ENCODE measurements at regions not wholly inside any gene's neighbourhood (a gene's known extent, or its start where the extent isn't known, plus 50 kb on each side); places are given as distances from the start of the nearest gene placed in this dataset.

DNA sequence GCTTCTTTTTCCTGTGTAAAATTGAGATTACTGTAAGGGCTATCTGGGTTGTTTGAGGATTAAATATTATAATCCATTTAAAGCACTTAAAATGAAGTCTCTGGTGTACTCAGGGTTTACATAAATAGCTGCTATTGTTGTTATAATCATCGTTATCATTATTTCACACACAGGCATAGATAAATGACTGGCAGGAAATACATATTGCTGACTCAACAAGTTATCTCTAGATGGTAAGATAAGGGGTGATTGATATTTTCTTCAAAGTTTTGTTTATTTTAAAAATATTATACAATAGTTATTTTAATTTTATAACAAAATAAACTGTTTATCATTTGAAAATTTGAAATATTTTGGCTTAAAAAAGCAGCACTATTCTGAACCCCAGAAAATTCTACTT, 134.3 kb upstream of the DCAF12L2 start:
- no peak for DNase-seq (ENCODE audit: low read depth)
- no peak overlapping the region for H3K4me3 ChIP-seq (ENCODE audit: low read depth, low read length)
- TF ChIP-seq, protein P1, sequence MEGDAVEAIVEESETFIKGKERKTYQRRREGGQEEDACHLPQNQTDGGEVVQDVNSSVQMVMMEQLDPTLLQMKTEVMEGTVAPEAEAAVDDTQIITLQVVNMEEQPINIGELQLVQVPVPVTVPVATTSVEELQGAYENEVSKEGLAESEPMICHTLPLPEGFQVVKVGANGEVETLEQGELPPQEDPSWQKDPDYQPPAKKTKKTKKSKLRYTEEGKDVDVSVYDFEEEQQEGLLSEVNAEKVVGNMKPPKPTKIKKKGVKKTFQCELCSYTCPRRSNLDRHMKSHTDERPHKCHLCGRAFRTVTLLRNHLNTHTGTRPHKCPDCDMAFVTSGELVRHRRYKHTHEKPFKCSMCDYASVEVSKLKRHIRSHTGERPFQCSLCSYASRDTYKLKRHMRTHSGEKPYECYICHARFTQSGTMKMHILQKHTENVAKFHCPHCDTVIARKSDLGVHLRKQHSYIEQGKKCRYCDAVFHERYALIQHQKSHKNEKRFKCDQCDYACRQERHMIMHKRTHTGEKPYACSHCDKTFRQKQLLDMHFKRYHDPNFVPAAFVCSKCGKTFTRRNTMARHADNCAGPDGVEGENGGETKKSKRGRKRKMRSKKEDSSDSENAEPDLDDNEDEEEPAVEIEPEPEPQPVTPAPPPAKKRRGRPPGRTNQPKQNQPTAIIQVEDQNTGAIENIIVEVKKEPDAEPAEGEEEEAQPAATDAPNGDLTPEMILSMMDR (conservative IDR thresholded peaks at IDR 0.05; ENCODE audit: low read depth, low read length): no peak

DNA sequence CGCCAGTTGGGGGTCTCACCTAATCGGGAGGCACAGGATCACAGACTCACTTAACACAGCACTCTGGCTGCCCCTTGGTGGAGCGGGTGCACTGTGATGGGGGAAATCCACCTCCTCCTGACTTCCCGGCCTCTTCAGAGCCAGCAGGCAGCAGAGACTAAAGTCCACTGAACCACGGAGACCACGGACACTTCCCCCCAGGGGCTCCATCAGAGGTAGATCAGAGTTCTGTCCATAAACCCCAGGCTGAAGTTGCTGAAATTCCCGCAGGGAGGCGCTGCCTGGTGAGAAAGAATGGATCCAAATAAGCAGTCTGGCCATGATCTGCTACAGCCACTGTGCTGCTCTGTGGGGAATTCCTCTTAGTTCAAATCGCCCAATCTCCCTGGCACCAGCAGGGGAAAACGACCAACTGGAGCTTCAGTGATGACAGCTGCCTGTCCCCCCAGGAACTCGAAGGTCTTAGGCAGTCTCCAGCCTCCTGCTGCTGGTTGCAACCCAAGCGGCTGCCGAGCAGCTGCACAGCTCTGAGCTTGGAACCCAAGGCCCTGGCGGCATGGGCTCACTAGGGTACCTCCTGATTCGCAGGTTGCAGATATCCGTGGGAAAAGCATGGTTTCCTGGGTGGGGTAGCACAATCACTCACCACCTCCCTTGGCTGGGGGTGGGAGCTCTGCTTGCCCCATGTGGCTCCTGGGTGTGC, 106.9 kb upstream of the DCAF12L2 start:
- no peak overlapping the region for H3K4me3 ChIP-seq (ENCODE audit: low read depth, low read length)
- TF ChIP-seq, protein P1 (conservative IDR thresholded peaks at IDR 0.05; ENCODE audit: low read depth, low read length): no peak

DNA sequence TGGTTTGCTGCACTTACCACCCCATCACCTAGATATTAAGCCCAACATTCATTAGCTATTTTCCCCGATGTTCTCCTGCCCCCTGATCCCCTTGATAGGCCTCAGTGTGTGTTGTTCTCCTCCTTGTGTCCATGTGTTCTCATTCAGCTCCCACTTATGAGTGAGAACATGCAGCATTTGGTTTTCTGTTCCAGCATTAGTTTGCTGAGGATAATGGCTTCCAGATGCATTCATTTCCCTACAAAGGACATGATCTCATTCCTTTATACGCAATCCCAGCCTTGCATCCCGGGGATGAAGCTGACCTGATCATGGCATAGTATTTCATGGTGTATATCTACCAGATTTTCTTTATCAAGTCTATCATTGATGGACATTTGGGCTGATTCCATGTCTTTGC, 99.0 kb upstream of the DCAF12L2 start:
- DNase-seq (ENCODE audit: low read depth): no peak
- H3K4me3 ChIP-seq (ENCODE audit: low read depth, low read length): no peak overlapping the region
- TF ChIP-seq, protein P1 (conservative IDR thresholded peaks at IDR 0.05; ENCODE audit: low read depth, low read length): no peak

More for the DNA sequence above, 106.9 kb upstream of the DCAF12L2 start:
- no peak for DNase-seq (ENCODE audit: low read depth)

DNA sequence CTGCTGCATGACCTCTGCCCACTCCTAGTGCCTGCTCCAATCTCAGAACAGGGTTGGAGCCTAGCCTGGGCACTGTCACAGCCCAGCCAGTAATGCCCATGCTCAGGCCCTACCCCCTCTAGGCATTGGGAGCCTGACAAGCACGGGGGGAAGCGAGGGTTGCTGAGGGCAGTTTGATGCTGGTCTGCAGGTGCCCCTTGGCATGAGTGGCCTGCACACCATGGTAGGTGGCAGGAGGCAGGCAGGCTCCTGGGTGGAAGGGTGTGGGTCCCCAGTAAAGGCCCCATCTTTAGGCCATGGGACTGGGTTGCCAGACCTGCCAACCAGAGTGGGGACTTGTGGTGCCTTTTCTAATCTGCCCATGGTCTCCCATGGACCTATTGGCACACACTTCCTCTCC, 72.1 kb upstream of the DCAF12L2 start:
- no peak for DNase-seq (ENCODE audit: low read depth)
- no peak overlapping the region for H3K4me3 ChIP-seq (ENCODE audit: low read depth, low read length)
- TF ChIP-seq, protein P1 (conservative IDR thresholded peaks at IDR 0.05; ENCODE audit: low read depth, low read length): no peak

DNA sequence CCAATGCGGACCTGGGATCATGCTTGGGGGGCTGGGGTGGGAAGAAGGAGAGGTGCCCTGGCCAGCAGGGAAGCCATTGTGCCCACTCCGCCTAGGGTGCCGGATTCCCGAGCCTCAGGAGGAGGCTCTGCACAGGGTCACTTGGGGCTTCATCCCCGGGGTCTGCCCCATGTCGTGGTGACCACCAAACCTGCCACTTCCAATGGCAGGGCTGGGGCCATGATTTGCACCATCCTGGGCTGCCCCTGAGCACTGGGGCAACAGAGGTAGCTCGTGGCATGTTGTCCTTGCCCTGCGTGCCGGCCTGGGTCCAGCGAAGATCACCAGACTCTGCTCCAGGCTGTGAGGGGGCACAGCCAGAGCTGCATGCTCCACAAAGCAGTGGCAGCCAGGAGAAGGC, 71.4 kb upstream of the DCAF12L2 start:
- TF ChIP-seq, protein P1 (conservative IDR thresholded peaks at IDR 0.05; ENCODE audit: low read depth, low read length): no peak
- DNase-seq (ENCODE audit: low read depth): no peak
- H3K4me3 ChIP-seq (ENCODE audit: low read depth, low read length): no peak overlapping the region

Measured in epithelial cell of proximal tubule (primary cell).